Keratinocyte (primary cell): ENCODE measurements at regions not wholly inside any gene's neighbourhood (a gene's known extent, or its start where the extent isn't known, plus 50 kb on each side); places are given as distances from the start of the nearest gene placed in this dataset.
A peak's percentile ranks its signal among the peaks of the same experiment; 100 is the strongest.

Experiments used
- DNase-seq: peaks from one replicate; pipeline ENCODE4 v3.0.0-alpha.2; 2011; ENCODE audit warnings: low read depth, missing footprints, low spot score
- FAIRE-seq: peaks from 2 replicates; lab custom pipeline; 2011; peaks lifted over from hg19 to GRCh38; lab: Jason Lieb, UNC
- H2AFZ ChIP-seq: 2 replicates; pipeline ENCODE4 v1.6.0; 2012; ENCODE audit warnings: low read length, control low read depth, inconsistent platforms; ENCODE audit not compliant: control insufficient read depth
- H3K27ac ChIP-seq: 2 replicates; pipeline ENCODE4 v1.5.1; 2011; ENCODE audit warnings: low read length; ENCODE audit not compliant: control insufficient read depth, insufficient read depth
- H3K27me3 ChIP-seq: 3 replicates; pipeline ENCODE4 v1.6.0; 2011; ENCODE audit warnings: low read length; ENCODE audit not compliant: control insufficient read depth, insufficient read depth; ENCODE audit errors: extremely low read depth
- H3K36me3 ChIP-seq, 2 experiments: 2 replicates in 1 of 2; 3 replicates in 1 of 2; pipeline ENCODE4 v1.5.1; 2011; ENCODE audit warnings: low read length in 2 of 2, mild to moderate bottlenecking in 1 of 2; ENCODE audit not compliant: control insufficient read depth in 2 of 2, insufficient read depth in 2 of 2; ENCODE audit errors: extremely low read depth in 1 of 2
- H3K4me1 ChIP-seq: 3 replicates; pipeline ENCODE4 v1.5.1; 2011; ENCODE audit warnings: low read length; ENCODE audit not compliant: control insufficient read depth, insufficient read depth; ENCODE audit errors: extremely low read depth
- H3K4me2 ChIP-seq: 3 replicates; pipeline ENCODE4 v1.6.0; 2011; ENCODE audit warnings: low read depth, low read length; ENCODE audit not compliant: control insufficient read depth, insufficient read depth; ENCODE audit errors: extremely low read depth
- H3K4me3 ChIP-seq, 3 experiments: fragments of 200-600 bp in 1 of 3; sonication (generic) in 1 of 3; 2 replicates in 2 of 3; 3 replicates in 1 of 3; pipeline ENCODE4 v1.5.1; 2011 to 2016; ENCODE audit warnings: low read length in 3 of 3, mild to moderate bottlenecking in 3 of 3, control low read depth in 2 of 3, inconsistent platforms in 1 of 3, low read depth in 1 of 3, mixed read lengths in 1 of 3, mixed run types in 1 of 3, moderate library complexity in 1 of 3; ENCODE audit not compliant: control insufficient read depth in 2 of 3, insufficient read depth in 2 of 3; ENCODE audit errors: extremely low read depth in 1 of 3
- H3K79me2 ChIP-seq: 2 replicates; pipeline ENCODE4 v1.6.0; 2012; ENCODE audit warnings: low read length; ENCODE audit not compliant: control insufficient read depth, insufficient read depth
- H3K9ac ChIP-seq: 3 replicates; pipeline ENCODE4 v1.6.0; 2011; ENCODE audit warnings: low read length; ENCODE audit not compliant: control insufficient read depth, insufficient read depth; ENCODE audit errors: extremely low read depth
- H3K9me1 ChIP-seq: 3 replicates; pipeline ENCODE4 v1.6.0; 2011; ENCODE audit warnings: low read length; ENCODE audit not compliant: control insufficient read depth, insufficient read depth; ENCODE audit errors: extremely low read depth
- H3K9me3 ChIP-seq: 2 replicates; pipeline ENCODE4 v1.5.1; 2012; ENCODE audit warnings: low read depth, low read length; ENCODE audit not compliant: control insufficient read depth
- H4K20me1 ChIP-seq: 3 replicates; pipeline ENCODE4 v1.6.0; 2011; ENCODE audit warnings: low read length; ENCODE audit not compliant: control insufficient read depth, insufficient read depth; ENCODE audit errors: extremely low read depth
- CTCF ChIP-seq, 3 experiments: IDR thresholded peaks in 1 of 3; conservative IDR thresholded peaks in 1 of 3; optimal IDR thresholded peaks in 1 of 3; 2 replicates in 2 of 3; 3 replicates in 1 of 3; pipeline versions ENCODE3 to v1.5.1; 2011; ENCODE audit warnings: low read length in 3 of 3, mild to moderate bottlenecking in 3 of 3, moderate library complexity in 2 of 3, control low read depth in 1 of 3, inconsistent platforms in 1 of 3; ENCODE audit not compliant: insufficient read depth in 2 of 3; ENCODE audit errors: extremely low read depth in 1 of 3
- EZH2 ChIP-seq: IDR thresholded peaks from one replicate; pipeline ENCODE4 v1.6.1; 2012; ENCODE audit warnings: inconsistent platforms, mild to moderate bottlenecking, low read length, moderate library complexity
- dilution Hi-C: fragments of 300-500 bp; cut with MboI; formaldehyde crosslinking; loops from one replicate; pipeline ENCODE4 v1.7.0; 2020; ENCODE audit warnings: low sequenced_read_pairs; ENCODE audit not compliant: extremely low pct_ligation_motif_present

- dilution Hi-C loops, result no loop called here
- no peak overlapping the region for H3K4me3 ChIP-seq
- DNase-seq (no peak), FAIRE-seq (peak; percentile 13)
- H3K4me1 ChIP-seq, result no peaks in the 10 kb centered on the region
- H3K9ac ChIP-seq, result no peak overlapping the region
- no peaks in the 10 kb centered on the region for H3K79me2 ChIP-seq
- H3K9me1 ChIP-seq, result no peaks in the 10 kb centered on the region
- no peak overlapping the region for H2AFZ ChIP-seq
- H3K4me2 ChIP-seq, result no peak overlapping the region
- H4K20me1 ChIP-seq, result no peaks in the 10 kb centered on the region
- no peak overlapping the region for H3K27ac ChIP-seq
- no peaks in the 10 kb centered on the region for H3K27me3 ChIP-seq
- TF ChIP-seq EZH2 (no peak), CTCF (optimal IDR thresholded peaks at IDR 0.05 in 1 of 3, IDR thresholded peaks at IDR 0.05 in 1 of 3, conservative IDR thresholded peaks at IDR 0.05 in 1 of 3; ENCODE audit: extremely low read depth in 1 of 3, insufficient read depth in 2 of 3, low read length in 3 of 3) (no peak)
- no peaks in the 10 kb centered on the region for H3K9me3 ChIP-seq
- H3K36me3 ChIP-seq, result no peaks in the 10 kb centered on the region
Measured at GRCh38 chr16:65644821-65645220, 523.0 kb upstream of the CDH11 start.

GRCh38 chr16:65641762-65642289 lies 520.0 kb upstream of the CDH11 start:
- DNase-seq (no peak), FAIRE-seq (no peak)
- dilution Hi-C loops, result no loop called here
- H3K9me3 ChIP-seq, result no peaks in the 10 kb centered on the region
- H3K4me2 ChIP-seq, result no peak overlapping the region
- H3K9me1 ChIP-seq, result no peaks in the 10 kb centered on the region
- H3K36me3 ChIP-seq, result no peaks in the 10 kb centered on the region
- H3K9ac ChIP-seq, result no peak overlapping the region
- no peaks in the 10 kb centered on the region for H3K79me2 ChIP-seq
- no peak overlapping the region for H3K4me3 ChIP-seq
- no peaks in the 10 kb centered on the region for H3K27me3 ChIP-seq
- no peak overlapping the region for H2AFZ ChIP-seq
- H3K27ac ChIP-seq, result no peak overlapping the region
- TF ChIP-seq EZH2, result no peak
- TF ChIP-seq CTCF (optimal IDR thresholded peaks at IDR 0.05 in 1 of 3, IDR thresholded peaks at IDR 0.05 in 1 of 3, conservative IDR thresholded peaks at IDR 0.05 in 1 of 3; ENCODE audit: extremely low read depth in 1 of 3, insufficient read depth in 2 of 3, low read length in 3 of 3), result no peak
- H3K4me1 ChIP-seq, result no peaks in the 10 kb centered on the region
- no peaks in the 10 kb centered on the region for H4K20me1 ChIP-seq
